ENCODE measurements at regions not wholly inside any gene's neighbourhood (a gene's known extent, or its start where the extent isn't known, plus 50 kb on each side); places are given as distances from the start of the nearest gene placed in this dataset.

DNA sequence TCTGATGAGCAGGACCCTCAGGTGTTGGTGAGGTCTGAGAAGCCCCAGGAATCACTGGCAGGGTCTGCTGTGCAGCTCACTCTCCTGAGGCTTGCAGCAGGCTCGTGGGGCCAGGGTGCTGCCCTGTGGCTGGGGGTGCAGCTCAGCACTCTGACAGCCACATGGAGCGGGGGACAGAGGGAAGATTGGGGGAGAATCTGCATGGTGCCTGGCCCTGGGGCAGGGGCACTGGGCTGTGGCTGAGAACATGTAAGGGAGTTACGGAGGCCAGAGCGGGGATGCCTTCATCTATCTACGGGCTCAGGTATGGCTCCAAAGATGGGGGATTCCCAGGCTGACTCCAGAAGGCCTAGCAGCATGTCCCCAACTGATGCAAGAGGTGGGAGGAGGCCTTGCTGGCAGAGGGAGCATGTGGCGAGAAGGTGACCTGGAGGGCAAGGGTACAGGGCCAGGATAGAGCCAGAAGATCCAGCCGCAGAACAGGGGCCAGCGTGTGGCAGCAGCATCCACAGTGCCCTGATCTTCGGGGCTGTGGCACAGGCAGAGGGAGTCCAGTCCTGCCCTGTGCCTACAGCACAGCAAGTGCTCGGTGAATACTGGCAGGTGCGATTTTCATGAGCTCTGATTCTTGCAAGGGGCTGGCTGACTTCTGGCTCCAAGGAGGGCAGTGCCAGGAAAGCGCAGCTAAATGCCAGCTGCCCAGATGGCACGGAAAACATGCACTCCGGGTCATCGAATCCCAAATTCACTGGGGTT is 184.7 kb downstream of the CTTN start:
- ChIA-PET POLR2A (interaction anchor here (1.4 kb wide), 1 partner anchor 80 kb away, joined by 5 read pairs; no protein-coding TSS in a partner anchor), CTCF (interaction anchor here (1.0 to 1.5 kb wide), 2 partner anchors 8 to 116 kb away, joined by 3 to 4 read pairs; no protein-coding TSS in a partner anchor)
- Histone ChIP-seq H3K36me3 (replicated peaks in 1 of 2; ENCODE audit: control insufficient read depth in 1 of 2, insufficient read depth in 2 of 2, low read length in 1 of 2) (no peaks in the 10 kb centered on the region), H2AFZ (ENCODE audit: low read depth) (no peak overlapping the region), H3K27ac (ENCODE audit: low read depth in 2 of 2, low read length in 1 of 2) (no peak overlapping the region; a peak in 1 of 4 replicates), H4K20me1 (ENCODE audit: insufficient read depth) (no peaks in the 10 kb centered on the region), H3K9ac (no peak overlapping the region), H3K9me3 (no peaks in the 10 kb centered on the region), H3K4me3 (ENCODE audit: low read depth in 2 of 2, low read length in 1 of 2) (no peak overlapping the region), H3K9me2 (no peaks in the 10 kb centered on the region), H3K79me2 (ENCODE audit: insufficient read depth) (no peaks in the 10 kb centered on the region), H3K27me3 (ENCODE audit: insufficient read depth) (no peaks in the 10 kb centered on the region), H3K4me2 (no peak overlapping the region), H3K4me1 (ENCODE audit: control insufficient read depth in 1 of 2, insufficient read depth in 2 of 2, low read depth in 1 of 2, low read length in 1 of 2) (peaks cover 0 to 40% of the 10 kb centered on the region in 2 experiments; a peak in 1 of 4 replicates), H3F3A (replicated peaks; ENCODE audit: insufficient read depth) (no peaks in the 10 kb centered on the region)
- TF ChIP-seq, protein P1, sequence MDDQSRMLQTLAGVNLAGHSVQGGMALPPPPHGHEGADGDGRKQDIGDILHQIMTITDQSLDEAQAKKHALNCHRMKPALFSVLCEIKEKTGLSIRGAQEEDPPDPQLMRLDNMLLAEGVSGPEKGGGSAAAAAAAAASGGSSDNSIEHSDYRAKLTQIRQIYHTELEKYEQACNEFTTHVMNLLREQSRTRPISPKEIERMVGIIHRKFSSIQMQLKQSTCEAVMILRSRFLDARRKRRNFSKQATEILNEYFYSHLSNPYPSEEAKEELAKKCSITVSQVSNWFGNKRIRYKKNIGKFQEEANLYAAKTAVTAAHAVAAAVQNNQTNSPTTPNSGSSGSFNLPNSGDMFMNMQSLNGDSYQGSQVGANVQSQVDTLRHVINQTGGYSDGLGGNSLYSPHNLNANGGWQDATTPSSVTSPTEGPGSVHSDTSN (IDR thresholded peaks at IDR 0.05): no peak
- no peak for TF ChIP-seq EZH2phosphoT487 (IDR thresholded peaks at IDR 0.05; ENCODE audit: borderline replicate concordance, low read depth)
- TF ChIP-seq, protein P2, sequence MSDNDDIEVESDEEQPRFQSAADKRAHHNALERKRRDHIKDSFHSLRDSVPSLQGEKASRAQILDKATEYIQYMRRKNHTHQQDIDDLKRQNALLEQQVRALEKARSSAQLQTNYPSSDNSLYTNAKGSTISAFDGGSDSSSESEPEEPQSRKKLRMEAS (IDR thresholded peaks at IDR 0.05; ENCODE audit: low read depth): no peak
- TF ChIP-seq, protein P3, sequence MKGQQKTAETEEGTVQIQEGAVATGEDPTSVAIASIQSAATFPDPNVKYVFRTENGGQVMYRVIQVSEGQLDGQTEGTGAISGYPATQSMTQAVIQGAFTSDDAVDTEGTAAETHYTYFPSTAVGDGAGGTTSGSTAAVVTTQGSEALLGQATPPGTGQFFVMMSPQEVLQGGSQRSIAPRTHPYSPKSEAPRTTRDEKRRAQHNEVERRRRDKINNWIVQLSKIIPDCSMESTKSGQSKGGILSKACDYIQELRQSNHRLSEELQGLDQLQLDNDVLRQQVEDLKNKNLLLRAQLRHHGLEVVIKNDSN (IDR thresholded peaks at IDR 0.05; ENCODE audit: borderline replicate concordance, low read depth): no peak
- no peak for TF ChIP-seq POLR2AphosphoS5 (IDR thresholded peaks at IDR 0.05; ENCODE audit: low read depth, low read length)
- TF ChIP-seq NRF1 (IDR thresholded peaks at IDR 0.05; ENCODE audit: low read depth, low read length): no peak
- no peak for TF ChIP-seq TAF1 (IDR thresholded peaks at IDR 0.05; ENCODE audit: borderline replicate concordance, low read depth, low read length)
- TF ChIP-seq, protein P4, sequence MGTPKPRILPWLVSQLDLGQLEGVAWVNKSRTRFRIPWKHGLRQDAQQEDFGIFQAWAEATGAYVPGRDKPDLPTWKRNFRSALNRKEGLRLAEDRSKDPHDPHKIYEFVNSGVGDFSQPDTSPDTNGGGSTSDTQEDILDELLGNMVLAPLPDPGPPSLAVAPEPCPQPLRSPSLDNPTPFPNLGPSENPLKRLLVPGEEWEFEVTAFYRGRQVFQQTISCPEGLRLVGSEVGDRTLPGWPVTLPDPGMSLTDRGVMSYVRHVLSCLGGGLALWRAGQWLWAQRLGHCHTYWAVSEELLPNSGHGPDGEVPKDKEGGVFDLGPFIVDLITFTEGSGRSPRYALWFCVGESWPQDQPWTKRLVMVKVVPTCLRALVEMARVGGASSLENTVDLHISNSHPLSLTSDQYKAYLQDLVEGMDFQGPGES (IDR thresholded peaks at IDR 0.05; ENCODE audit: low read depth, low read length): no peak
- TF ChIP-seq MXI1 (IDR thresholded peaks at IDR 0.05; ENCODE audit: low read depth, low read length): no peak
- WGBS (ENCODE audit: low lambda C conversion rate): 58% methylated on average over 4 of the region's 15 CpGs
- DNase-seq: no peak

DNA sequence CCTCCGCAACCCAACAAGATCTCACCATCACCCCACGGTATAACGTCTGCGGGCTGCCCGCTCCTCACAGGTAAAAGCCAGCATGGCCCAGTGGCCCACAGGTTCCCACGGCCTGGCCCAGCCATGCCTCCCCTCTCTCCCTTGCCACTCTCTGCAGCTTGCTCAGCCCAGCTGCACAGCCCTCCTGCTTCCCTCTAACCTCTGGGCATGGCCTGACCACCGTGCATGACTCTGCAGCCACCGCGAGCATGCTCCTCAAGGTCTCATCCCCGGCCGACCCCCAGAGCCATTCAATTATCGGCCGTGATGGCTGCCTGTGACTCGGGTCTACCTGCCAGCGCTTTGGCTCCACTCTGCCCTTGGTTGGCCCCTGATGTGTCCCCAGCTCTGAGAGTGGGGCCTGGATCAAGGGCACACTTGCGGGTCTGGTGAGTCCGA is 185.5 kb downstream of the CTTN start:
- no peak for TF ChIP-seq GATA2 (CRISPR knock-in tag; IDR thresholded peaks at IDR 0.05)
- no peak for TF ChIP-seq SMC3 (IDR thresholded peaks at IDR 0.05; ENCODE audit: low read depth, low read length)
- no peak for TF ChIP-seq TEAD4 (IDR thresholded peaks at IDR 0.05; ENCODE audit: borderline replicate concordance, insufficient read depth)
- no peak for TF ChIP-seq RCOR1 (IDR thresholded peaks at IDR 0.05; ENCODE audit: low read length)
- TF ChIP-seq ELF1 (IDR thresholded peaks at IDR 0.05): no peak
- TF ChIP-seq JUND (IDR thresholded peaks at IDR 0.05): no peak
- no peak overlapping the region for H3K9ac ChIP-seq
- H3K4me3 ChIP-seq (ENCODE audit: low read depth in 2 of 2, low read length in 1 of 2): no peak overlapping the region
- 72% methylated on average over 13 of the region's 17 CpGs for WGBS (ENCODE audit: low lambda C conversion rate)
- peaks cover 0 to 40% of the 10 kb centered on the region in 2 experiments; a peak in 1 of 4 replicates for H3K4me1 ChIP-seq (ENCODE audit: control insufficient read depth in 1 of 2, insufficient read depth in 2 of 2, low read depth in 1 of 2, low read length in 1 of 2)
- H3F3A ChIP-seq (replicated peaks; ENCODE audit: insufficient read depth): no peaks in the 10 kb centered on the region
- no peak overlapping the region for H3K4me2 ChIP-seq
- no peaks in the 10 kb centered on the region for H3K36me3 ChIP-seq (replicated peaks in 1 of 2; ENCODE audit: control insufficient read depth in 1 of 2, insufficient read depth in 2 of 2, low read length in 1 of 2)
- no peak overlapping the region for H2AFZ ChIP-seq (ENCODE audit: low read depth)
- no peaks in the 10 kb centered on the region for H3K27me3 ChIP-seq (ENCODE audit: insufficient read depth)
- H4K20me1 ChIP-seq (ENCODE audit: insufficient read depth): no peaks in the 10 kb centered on the region
- DNase-seq: no peak
- POLR2A ChIA-PET: no interaction called here
- H3K27ac ChIP-seq (ENCODE audit: low read depth in 2 of 2, low read length in 1 of 2): no peak overlapping the region
- no peaks in the 10 kb centered on the region for H3K9me3 ChIP-seq
- no peaks in the 10 kb centered on the region for H3K79me2 ChIP-seq (ENCODE audit: insufficient read depth)
- CTCF ChIA-PET: interaction anchor here (1.4 kb wide), 1 partner anchor 8 kb away, joined by 5 read pairs; no protein-coding TSS in a partner anchor
- H3K9me2 ChIP-seq: no peaks in the 10 kb centered on the region

Data from SK-N-SH (cell line).